ENCODE measurements at regions not wholly inside any gene's neighbourhood (a gene's known extent, or its start where the extent isn't known, plus 50 kb on each side); places are given as distances from the start of the nearest gene placed in this dataset.

DNA sequence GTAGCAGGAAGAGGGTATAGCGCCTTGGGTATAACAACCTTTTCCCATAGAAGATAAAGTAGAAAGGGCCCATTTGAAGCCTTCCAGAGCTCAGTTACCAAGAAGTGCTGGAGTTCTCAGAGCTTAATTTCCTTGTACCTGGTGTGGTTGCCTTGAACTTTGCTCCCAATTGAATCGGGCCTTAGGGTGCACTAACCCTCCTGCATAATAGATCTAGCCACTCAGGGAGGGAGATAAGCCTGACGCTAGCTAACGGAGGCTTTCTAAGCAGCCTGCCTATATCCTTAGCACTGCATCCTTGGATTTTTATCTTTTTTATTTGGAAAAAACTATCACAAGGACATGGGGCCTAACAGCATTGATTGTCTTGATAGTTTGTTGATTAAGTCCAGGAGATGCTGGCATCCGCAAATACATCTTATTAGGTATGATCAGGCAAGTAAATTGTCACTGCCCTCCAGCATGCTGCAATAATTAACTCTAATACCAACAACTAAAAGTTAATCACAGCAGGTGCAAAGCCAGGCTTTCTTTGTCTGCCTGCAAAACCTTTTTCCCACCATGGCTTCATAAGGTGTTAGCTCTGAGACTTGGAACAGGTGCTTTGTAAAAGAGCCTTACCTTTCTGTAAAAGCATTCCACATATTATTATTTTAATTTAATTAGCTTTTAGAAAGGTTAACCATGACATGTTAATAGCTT lies 199.4 kb downstream of the SREK1 start:
- no peak for DNase-seq

DNA sequence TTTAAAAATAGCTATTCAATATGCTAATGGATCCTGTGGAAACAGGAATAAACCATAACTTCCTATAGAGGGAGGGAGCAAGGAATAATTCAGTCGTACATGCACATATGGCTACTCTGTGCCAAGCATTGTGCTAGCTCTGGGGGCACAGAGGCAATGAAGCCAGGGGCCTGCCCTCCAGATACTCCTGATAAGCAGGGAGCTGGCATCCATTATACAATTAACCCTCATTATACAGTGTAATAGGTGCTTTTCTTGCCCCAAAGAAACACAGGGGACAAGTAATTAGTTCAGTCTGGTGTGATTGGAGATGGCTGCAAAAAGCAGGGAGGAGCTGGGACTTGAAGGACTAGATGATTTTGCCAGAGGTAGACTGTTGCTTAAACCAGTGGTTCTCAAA lies 200.4 kb downstream of the SREK1 start:
- intact Hi-C loops (cut with DNase I) = no loop called here
- DNase-seq = no peak

More for the DNA sequence above, 199.4 kb downstream of the SREK1 start:
- intact Hi-C loops (cut with DNase I) = no loop called here

DNA sequence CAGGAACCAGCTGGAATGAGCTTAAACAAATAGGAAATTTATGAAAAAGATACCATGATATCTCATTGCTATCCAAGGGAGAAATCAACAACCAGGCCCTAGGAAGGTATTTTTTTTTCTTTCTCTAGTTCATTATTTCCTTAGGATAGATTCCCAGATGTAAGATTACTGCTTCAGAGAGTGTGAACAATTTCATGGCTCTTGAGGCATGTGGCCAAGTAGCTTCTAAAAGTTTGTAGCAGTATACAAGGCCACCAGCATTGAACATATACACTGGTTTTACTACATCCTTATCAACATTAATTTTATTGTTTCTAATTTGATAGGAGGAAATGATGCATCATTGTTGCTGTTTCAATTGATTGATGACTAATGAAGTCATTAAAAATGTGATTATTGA lies 201.2 kb downstream of the SREK1 start:
- intact Hi-C loops (cut with DNase I) = no loop called here
- DNase-seq = no peak

DNA sequence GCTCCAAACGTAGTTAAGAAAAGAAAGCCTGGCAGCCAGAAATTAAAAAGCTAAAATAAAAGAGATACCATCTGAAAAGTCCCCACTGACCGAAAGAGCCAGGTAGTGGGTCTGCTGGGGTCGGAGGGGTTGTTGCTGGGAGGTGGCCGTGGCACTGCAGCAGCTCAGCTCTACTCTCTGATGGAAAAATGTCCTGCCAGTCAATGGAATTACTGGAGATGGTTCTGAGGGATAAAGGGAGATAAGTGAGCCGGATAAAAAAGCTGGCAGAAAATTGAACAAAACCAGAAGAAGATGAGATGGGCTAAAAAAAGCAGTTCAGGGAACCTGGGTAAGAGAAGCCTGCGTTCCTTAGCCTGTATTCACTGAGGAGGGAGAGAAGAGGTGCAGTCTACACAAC lies 202.8 kb downstream of the SREK1 start:
- intact Hi-C loops (cut with DNase I) = no loop called here
- no peak for DNase-seq

DNA sequence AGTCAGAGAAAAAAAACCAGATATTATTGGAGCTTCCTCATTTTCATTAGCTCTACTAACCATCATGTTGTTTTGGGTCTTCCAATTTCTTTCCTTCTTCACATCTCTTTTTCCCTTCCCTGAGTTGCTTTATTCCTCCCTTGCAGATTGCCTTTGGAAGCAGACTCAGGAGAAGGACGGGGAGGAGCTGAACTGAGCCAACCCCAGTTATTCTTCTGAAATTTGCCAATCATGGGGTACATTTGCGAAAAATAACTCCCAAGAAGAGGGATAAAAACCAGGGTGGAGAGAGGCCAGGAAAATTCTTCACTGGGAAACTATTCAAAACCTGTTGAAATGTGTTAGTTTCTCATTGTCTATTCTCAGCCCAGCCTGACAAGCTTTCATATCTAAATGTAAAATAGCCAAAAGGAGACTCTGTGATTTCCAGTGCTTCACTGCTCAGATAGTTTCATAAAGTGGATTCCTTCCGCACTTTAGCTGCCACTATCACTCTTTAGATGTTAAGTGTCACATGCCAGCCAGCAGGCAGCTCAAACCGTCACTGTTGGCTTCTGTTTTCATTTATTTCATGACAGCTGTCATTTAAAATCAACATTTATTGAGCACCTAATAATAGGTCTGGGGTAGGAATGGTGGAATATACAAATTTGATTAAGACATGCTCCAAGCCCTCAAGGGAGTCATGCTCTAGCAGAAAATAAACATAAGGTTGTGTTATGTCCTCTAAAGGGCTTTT lies 204.5 kb downstream of the SREK1 start:
- DNase-seq = no peak
- intact Hi-C loops (cut with DNase I) = no loop called here

DNA sequence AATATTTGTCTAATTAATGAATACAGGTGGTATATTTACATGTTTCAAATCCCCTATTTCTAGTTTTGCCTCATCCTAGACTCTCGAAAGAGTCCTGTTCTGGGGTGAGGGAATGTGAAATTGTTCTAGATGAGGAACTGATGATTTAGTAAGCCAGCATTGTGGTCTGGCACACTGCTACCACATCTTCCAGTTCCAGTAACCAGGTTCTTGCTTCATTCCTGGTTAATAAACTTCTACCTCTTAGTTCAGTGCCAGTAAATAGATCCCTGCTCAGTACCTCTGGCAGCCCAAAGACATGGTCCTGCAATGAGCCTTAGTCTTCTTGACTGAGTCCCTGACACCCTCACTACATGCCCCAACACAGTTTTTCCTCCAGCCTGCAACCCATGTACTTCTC lies 207.7 kb downstream of the SREK1 start:
- intact Hi-C loops (cut with DNase I) = no loop called here

DNA sequence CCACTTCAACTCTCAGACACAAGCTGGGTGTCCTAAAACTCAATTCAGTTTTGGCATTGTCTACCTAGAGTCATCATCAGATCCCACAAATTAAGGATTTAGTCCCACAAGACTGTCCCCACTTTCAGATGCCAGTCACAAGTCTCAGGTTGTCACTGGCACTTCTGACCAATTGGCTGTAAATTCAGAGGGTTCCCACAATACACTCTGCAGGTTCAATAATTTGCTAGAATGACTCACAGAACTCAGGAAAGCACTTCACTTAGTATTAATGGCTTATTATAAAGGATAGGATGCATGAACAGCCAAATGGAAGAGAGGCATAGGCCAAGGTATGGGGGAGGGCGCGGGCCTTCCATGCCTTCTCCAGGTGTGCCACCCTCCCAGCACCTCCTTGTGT lies 209.1 kb downstream of the SREK1 start:
- DNase-seq = no peak
- intact Hi-C loops (cut with DNase I) = no loop called here

More for the DNA sequence above, 207.7 kb downstream of the SREK1 start:
- no peak for DNase-seq

DNA sequence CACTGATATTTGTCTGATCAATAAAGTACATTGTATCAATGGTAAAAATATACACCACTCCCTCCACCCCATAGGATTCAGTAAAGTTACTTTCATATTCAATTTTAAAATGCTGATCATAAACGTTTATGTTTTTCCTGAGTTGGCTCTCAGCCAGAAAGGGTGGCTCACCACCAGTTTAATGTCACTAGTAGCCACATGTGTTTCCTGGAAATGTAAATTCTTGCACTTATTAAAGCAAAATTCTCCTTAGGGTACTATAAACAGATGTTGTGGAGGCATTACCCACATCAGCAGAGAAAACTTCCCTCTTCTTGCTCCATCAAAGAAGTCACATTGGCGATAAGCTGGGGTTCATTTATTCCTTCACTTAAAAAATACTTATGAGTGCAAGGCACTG lies 210.3 kb downstream of the SREK1 start:
- DNase-seq = no peak
- intact Hi-C loops (cut with DNase I) = no loop called here

DNA sequence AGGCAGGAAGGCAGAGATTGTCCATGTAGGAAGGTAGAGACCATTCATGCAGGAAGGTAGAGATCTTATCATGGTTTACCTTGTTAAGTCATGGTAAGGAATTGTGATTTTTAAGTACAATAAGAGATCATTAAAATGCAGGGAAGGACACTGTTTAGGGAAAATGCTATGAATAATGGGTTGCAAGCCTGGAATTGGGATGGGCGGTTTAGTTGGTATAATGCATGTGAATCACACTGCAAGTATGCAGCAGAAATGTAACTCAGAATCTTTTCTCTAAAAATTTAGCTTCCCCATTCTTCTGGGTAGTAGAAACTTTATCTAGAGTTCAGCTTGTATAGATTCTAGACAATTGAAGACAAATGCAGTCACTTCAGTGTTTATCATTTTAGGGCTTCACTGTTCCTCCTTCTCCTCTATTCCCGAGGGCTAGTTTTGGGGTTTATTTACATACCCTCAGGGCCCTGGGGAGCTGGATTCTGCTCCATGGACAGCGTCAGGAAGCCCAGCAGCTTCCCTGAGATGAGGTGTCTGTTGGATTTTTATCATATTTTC lies 212.0 kb downstream of the SREK1 start:
- DNase-seq = no peak
- intact Hi-C loops (cut with DNase I) = no loop called here

DNA sequence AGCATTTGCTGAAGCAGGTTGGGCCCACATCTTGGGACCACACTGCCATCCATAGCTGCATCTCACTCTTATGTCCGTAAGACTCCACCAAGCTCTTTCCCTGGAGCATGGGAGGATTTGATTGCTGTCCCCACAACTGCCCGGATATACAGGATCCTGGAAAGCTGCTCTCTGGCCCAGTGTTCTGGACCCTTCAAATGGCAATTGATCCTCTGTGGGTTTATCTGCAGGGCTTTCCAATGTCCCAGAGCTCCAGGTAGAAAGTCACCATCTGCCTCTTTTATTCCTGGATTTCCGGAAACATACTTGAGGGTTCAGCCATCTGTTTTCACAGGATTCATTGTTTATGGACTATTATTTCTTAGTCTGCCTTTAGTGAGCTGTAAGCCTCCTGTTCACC lies 214.6 kb downstream of the SREK1 start:
- no peak for DNase-seq
- intact Hi-C loops (cut with DNase I) = no loop called here

DNA sequence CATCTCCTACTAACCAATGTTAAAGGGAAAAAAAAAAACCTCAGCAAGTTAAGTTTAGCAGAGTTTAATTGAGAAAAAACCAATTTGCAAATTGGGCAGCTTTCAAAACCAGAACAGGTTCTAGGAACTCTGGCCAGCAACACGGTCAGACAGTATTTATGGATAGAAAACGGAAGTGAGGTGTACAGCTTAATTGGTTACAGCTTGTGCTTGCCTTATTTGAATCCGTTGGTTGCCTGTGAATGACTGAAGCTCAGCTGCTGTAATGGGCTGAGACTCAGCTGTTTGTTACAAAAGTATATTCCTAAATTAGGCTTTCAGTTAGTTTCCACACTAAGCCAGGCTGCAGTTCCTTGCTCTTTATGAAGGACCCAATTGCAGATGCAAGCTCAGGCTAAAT lies 217.0 kb downstream of the SREK1 start:
- intact Hi-C loops (cut with DNase I) = no loop called here
- no peak for DNase-seq

DNA sequence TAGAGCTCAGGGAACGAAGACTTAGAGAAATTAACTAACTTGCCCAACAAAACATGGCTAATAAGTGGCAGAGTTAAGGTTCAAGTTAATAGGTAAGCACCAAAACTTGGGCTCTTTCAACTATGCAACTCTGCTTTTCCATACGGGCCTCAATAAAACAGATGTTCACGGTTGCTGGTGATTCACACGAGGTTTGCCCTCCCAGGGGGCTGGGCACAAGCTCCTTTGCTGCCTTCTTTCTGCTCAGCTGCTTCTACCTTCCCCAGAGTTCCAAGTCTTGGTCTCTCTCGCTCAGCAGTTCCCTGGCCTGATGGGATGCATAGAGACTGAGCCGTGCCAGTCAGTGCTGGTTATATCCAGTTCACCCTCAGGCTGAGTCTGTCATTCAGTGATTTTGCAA lies 217.9 kb downstream of the SREK1 start:
- no peak for DNase-seq
- intact Hi-C loops (cut with DNase I) = no loop called here

DNA sequence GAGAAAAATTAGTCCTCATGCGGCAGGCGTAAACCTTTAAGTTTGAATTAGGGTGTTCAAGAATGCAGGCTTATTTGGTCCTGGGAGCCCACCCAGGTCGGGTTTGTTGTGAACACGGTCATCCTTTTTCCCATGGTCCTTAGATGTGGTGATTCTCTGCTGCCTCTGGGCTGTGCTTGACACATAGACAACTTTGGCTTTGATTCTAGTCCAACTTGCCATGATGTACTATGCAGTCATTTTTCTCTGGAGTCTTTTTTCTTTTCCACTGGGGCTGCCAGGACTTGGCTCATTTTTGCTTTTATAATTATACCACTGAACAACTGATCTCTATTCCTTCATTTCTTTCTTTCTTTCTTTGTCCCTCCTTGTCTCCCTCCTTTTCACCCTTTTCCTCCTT lies 218.6 kb downstream of the SREK1 start:
- intact Hi-C loops (cut with DNase I) = no loop called here
- no peak for DNase-seq

DNA sequence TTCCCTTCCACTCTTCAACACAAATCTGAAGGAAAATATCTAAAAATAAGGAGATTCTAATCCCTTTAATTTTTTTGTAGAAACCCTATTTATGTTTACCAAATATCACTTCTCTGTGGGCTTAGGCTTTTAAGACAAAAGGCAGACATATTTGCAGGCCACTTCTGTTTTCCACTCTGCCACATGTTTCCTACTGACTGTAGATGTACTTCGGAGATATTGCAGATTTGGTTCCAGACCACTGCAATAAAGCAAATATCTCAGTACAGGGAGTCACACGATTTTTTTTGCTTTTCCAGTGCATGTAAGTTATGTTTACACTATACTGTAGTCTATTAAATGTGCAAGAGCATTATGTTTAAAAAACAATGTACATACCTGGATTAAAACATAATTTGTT lies 219.0 kb downstream of the SREK1 start:
- no peak for DNase-seq
- intact Hi-C loops (cut with DNase I) = no loop called here

DNA sequence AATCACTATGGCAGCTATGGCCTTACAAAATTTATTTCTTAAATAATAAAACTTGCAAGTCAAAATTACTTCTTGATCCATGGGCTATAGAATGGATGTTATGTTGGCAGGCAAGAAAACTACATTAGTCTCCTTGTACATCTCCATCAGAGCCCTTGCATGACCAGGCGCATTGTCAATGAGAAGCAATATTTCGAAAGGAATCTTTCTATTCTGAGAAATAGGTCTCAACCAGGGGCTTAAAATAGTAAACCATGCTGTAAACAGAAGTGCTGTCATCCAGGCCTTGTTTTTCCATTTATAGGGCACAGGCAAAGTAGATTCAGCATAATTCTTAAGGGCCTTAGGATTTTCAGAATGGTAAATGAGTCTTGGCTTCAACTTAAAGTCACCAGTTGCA lies 220.1 kb downstream of the SREK1 start:
- intact Hi-C loops (cut with DNase I) = no loop called here
- no peak for DNase-seq

DNA sequence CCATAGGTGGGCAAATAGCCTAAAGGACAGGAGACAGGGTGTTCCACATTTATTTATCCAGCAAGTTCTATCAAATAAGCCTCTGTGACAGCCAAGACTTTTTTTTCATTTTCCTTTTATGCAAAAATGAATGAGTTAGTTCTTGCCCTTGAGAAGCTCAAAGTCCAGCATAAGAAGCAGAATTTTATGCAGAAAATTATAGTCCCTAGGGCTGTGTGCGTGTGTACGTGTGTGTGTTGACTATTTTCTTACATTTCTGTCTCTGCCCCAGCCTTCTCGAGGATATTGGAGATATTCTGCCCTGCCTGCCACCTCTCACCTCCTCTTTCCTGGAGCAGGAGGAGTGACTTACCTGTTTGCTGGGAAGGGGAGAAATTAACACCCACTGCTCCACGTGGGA lies 221.9 kb downstream of the SREK1 start:
- intact Hi-C loops (cut with DNase I) = no loop called here

DNA sequence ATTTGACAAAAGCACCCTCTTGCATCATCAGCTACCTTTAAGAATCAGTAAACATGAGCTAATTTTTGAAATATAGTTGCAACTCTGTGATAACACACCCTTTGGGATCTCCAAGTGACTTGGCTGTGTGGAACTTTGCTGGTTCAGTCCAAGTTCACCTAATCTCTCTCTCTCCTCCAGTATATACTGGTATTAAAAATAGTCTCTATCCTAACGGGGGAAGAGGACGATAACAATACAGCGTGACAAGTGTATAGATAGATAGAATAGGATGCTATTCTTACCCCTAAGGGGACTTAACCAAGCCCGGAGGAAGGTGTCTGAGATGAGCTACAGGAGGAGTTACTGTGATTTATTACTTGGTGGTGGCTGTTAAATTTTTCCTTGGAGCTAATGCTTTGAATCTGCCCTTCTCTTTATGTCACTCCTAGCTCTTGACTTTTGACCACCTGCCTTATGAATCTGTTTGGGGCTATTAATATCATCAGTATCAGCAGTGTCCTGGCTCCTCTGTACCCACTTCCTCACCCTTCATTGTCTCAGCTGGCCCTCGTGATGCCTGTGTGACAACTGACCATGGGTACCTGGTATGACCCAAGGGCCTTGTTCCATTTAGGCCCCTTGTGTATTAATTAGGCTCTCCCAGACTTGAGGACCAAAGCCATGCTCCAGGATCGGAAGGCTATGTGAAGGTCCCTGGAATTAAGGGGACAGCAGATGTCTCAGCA lies 223.9 kb downstream of the SREK1 start:
- intact Hi-C loops (cut with DNase I) = no loop called here
- no peak for DNase-seq

More for the DNA sequence above, 221.9 kb downstream of the SREK1 start:
- no peak for DNase-seq

DNA sequence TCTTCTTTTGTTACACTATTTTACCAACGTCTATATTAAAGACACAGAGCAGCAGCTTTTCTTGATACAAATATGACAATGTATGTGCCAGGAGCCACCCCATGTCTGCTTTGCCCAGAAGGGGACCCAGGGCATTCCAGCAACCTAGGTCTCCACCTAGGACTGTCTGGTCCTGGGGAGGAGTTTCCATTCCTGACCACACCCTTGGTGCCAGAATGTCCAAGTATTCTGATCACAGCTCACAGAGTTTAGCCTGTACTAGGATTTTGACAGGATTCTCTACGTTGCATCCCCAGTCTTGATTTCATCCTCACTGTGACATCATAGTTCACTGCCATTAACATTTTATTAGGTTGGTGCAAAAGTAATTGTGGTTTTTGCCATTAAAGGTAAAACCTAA lies 224.7 kb downstream of the SREK1 start:
- no peak for DNase-seq
- intact Hi-C loops (cut with DNase I) = no loop called here

DNA sequence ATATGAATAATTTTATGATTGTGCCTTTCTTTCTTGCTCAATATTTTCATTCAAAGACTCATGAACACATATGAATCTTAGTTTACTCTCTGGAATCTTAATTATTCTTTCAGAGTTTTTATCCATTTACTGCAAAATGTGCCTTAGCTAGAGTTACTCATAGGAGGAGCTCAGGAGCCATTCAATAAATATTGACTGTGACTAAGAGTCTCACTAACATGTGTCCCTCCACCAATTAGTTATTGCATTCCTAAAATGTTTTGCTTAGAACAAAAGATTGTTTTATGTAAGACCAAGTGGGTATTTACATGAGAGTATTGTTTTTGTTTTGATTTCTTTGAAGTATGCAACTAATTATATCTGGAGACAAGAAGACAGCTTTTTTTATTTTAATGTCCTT lies 218.4 kb upstream of the MAST4 start:
- intact Hi-C loops (cut with DNase I) = no loop called here
- DNase-seq = no peak

DNA sequence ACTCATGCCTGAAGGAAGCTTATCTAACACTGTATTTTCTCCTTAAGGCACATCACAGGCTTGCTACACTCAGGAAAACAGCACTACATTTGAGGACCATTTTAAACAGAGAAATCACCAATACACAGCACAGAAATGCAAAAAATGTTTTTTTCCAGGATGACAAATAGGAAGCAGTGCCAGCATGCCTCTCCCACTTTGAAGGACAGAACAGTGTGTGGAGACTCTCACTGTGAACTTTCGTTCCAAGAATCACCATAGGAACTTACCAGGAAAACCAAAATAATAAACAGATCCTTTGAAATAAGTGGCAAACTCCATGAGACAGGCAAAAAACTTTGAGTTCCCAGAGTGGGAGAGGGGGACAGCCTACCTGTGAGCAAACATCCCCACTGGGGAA lies 217.8 kb upstream of the MAST4 start:
- no peak for DNase-seq
- intact Hi-C loops (cut with DNase I) = no loop called here
